HG02571 (cell line): ENCODE measurements at regions not wholly inside any gene's neighbourhood (a gene's known extent, or its start where the extent isn't known, plus 50 kb on each side); places are given as distances from the start of the nearest gene placed in this dataset.
A peak's percentile ranks its signal among the peaks of the same experiment; 100 is the strongest.
"Not testable (repeated sequence)": the region's sequence is repeated elsewhere in the genome, so short reads cannot be mapped to it uniquely, and the experiment has no call there.

ENCODE experiments used
- ATAC-seq: cut with Tn5 transposase; IDR thresholded peaks from one replicate; pipeline ENCODE4 v1.9.1; 2021; ENCODE audit warnings: mild to moderate bottlenecking, moderate library complexity; ENCODE audit not compliant: unreplicated experiment

GRCh38 chr5:101103874-101104273, 200.8 kb upstream of the ST8SIA4 start:
- no peak for ATAC-seq

DNA sequence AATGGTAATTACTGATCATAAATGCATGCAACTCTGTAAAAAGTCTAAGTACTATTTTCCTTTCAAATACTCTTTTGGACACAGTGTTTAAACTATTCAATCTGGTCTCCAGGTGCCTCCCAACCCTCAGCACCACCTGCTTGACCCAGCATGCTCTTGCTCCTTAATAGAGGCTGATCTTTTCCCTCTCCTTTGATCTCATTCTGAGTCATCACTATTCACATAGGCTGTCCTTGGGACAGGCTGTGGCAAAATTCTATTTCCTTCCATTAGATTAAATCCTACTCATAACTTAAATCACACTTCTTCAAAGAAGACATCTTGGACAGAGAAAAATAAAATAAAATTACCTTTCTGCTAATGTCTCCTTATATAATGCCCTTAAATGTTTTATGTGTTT, 199.4 kb upstream of the ST8SIA4 start:
- no peak for ATAC-seq

DNA sequence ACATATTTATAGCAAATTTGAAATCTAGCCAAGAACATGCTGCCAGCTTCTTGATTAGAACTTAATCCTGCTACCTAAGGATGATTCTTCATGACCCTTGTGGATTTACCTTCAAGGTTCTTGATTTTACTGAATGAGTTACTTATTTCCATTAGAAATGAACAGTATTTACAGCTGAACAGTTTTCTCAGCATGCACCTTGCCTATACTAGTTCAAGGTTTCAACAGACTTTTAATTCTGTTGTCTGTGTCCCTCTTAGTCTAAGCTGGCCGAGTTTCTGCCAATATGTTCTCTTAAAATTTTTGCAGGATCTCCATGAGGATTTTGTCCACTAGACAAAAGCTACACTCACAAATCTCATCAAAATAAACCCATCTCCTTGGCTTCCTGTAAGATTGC, 188.8 kb upstream of the ST8SIA4 start:
- no peak for ATAC-seq

DNA sequence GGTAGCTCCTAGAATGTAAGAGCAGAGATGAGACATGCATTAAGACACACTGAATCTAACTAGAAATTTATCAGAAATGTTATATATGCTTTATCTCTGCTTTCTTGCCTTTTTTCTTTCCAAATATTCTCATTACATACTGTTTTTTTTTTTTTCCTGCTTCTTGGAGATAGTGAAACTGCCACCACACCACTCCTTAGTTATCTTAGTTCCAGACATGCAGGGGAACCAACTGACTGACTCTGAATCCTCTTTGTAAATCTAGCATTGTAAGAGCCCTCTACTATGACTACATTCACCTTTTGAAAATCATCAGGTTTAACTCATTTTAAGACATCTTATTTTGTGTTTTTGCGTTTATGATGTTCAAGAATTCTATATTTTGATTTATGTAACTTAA, 181.3 kb upstream of the ST8SIA4 start:
- no peak for ATAC-seq

- no peak for ATAC-seq
Measured at GRCh38 chr5:101080462-101081240, 177.6 kb upstream of the ST8SIA4 start.

DNA sequence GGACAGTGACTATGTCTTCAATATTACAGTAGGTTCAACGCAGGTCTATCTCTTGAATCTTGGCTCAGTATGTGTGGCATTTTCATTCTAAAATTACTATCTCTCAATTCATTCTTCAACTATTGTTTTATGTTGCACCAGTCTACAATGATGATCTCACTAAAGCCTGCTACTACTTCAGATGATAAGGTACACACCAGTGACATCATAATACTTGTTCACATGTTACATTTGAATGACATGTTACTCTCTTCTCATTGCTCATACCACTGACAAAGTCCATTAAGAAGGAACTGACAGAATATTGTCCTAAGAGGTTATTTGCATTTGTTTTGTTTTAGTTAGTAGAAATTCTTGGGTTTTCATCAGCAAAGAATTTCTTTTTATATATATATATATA, 165.2 kb upstream of the ST8SIA4 start:
- no peak for ATAC-seq

- no peak for ATAC-seq
Measured at GRCh38 chr5:101067429-101067828, 164.3 kb upstream of the ST8SIA4 start.

DNA sequence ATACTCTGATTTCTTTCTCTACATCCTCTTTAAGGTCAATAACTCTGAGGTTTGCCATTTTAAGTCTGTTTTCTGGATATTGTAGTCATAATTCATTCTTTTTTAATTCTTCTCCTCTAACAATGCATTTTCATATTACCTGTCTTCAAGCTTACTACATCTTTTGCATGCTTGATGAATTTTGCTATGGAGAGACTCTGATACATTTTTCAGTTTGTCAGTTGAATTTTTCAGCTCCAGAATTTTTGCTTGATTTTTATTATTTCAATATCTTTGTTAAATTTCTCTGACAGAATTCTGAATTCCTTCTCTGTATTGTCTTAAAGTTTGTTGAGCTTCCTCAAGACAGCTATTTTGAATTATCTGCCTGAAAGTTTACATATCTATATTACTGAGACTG, 159.8 kb upstream of the ST8SIA4 start:
- no peak for ATAC-seq

GRCh38 chr5:101047181-101047580, 144.1 kb upstream of the ST8SIA4 start:
- no peak for ATAC-seq

- no peak for ATAC-seq
Measured at GRCh38 chr5:101045689-101046088, 142.6 kb upstream of the ST8SIA4 start.

DNA sequence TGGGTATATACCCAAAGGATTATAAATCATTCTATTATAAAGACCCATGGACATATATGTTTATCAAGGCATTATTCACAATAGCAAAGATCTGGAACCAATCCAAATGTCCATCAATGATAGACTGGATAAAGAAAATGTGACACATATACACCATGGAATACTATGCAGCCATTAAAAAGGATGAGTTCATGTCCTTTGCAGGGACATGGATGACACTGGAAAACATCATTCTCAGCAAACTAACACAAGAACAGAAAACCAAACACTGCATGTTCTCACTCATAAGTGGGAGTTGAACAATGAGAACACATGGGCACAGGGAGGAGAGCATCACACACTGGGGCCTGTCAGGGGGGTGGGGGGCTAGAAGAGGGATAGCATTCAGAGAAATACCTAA, 136.9 kb upstream of the ST8SIA4 start:
- not testable (repeated sequence) for ATAC-seq

GRCh38 chr5:101036778-101037177, 133.7 kb upstream of the ST8SIA4 start:
- no peak for ATAC-seq

GRCh38 chr5:101035425-101035824, 132.3 kb upstream of the ST8SIA4 start:
- ATAC-seq: no peak

DNA sequence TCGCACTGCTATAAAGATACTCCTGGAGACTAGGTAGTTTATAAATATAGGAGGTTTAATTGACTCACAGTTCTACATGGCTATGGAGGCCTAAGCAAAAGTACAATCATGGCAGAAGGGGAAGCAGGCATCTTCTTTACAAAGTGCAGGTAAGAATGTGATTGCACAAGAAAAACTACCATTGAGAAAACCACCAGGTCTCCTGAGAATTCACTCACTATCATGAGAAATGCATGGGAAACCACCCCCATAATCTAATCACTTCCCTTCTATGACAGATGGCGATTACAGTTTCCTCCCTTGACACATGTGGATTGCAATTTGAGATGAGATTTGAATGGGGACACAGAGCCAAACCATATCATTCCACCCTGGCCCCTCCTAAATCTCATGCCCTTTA, 121.2 kb upstream of the ST8SIA4 start:
- no peak for ATAC-seq

DNA sequence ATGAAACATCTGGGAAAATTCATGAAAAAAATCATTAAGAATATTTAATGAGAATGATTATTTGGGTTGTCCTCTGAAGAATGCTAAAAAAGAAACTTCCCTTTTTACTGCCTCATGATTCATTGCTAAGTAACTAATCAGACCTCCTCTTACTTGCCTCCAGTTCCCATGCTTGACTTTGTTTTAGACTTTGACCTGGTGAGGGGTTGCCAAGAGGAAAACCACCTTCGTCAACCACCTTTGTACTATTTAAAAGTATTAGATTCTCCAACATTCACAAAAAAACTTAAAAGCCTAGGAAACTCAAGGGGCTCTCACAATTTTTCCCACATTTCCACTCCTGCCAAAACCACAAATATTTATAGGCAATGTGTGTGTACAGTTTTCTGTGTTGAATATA, 115.2 kb upstream of the ST8SIA4 start:
- ATAC-seq: no peak

DNA sequence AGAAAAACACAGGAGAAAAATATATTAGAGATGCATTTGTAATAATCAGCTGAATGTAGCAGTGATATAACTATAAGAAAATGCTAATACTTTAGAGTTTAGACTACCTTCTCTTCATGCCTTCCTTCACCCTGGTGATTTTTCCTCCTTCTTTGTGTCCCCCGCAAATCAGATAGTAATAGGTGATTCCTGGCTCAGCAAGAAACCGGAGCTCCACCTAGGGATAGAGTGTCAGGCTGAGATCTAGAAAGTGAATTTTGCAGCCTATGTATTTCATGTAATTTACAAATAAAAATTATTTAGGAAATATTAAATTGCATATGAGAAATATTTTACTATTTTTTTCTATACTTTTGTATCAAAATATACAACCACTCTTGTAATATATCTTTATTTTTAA, 109.8 kb upstream of the ST8SIA4 start:
- no peak for ATAC-seq

GRCh38 chr5:101009758-101010519, 106.9 kb upstream of the ST8SIA4 start:
- peak; percentile 96 for ATAC-seq

GRCh38 chr5:100992354-100992753, 89.3 kb upstream of the ST8SIA4 start:
- no peak for ATAC-seq

DNA sequence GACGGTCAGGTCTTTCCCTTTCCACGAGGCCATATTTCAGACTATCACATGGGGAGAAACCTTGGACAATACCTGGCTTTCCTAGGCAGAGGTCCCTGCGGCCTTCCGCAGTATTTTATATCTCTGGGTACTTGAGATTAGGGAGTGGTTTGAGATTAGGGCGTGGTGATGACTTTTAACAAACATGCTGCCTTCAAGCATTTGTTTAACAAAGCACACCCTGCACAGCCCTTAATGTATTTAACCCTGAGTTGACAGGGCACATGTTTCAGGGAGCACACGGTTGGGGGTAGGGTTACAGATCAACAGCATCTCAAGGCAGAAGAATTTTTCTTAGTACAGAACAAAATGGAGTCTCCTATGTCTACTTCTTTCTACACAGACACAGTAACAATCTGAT, 80.5 kb upstream of the ST8SIA4 start:
- not testable (repeated sequence) for ATAC-seq

GRCh38 chr5:100974082-100974481, 71.0 kb upstream of the ST8SIA4 start:
- ATAC-seq: no peak

DNA sequence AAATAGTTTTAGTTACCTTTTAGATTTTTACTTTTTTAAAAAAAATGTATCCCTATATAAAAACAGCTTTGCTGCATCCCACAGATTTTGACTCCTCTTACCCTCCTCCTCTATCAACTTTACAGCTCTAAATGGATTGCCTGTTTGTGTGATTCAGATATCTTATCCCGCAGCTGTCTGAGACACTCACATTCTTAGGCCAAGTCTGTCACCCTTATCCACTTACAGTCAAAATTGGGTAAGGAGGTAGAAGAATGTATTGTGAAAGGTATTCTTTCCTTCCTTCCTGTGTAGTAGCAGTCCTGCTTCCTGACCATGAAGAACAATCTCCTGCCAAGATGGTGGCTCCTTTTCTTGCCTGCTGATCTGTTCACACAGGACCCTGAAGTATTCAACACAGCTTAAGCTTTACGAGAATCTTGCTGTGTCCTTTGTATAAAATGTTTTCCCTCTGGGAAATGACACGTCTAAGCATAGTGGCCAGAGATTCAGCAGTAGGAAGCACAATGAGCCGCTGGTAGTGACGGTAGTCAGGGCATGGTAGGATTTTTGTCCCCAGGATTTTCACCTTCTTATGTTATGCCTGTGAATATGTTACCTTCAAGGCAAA, 67.7 kb upstream of the ST8SIA4 start:
- no peak for ATAC-seq

DNA sequence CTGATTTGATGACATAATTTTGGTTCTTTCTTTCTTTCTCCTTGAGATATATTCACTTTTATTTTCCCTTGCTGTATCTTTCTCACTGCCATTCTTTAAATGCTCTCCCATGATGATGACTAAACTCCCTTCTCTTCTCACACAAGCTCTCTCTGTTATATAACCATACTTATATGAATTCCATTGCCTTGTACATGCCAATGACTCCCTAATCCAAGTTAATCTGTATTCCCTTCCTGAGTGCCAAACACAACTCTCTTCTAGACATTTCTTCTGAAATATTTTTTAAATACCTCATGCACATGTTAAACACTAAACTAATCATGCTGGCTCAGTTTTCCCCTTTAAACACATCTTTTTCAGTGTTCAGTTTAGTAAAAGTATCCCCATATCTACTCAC, 62.2 kb upstream of the ST8SIA4 start:
- no peak for ATAC-seq
